ENCODE measurements at regions not wholly inside any gene's neighbourhood (a gene's known extent, or its start where the extent isn't known, plus 50 kb on each side); places are given as distances from the start of the nearest gene placed in this dataset.

- Histone ChIP-seq H3K27me3 (ENCODE audit: low read depth, low read length) (no peaks in the 10 kb centered on the region), H2AFZ (ENCODE audit: low read depth, low read length) (no peak overlapping the region), H3K79me2 (ENCODE audit: low read length) (no peaks in the 10 kb centered on the region), H3K4me3 (ENCODE audit: low read length) (no peak overlapping the region), H3K4me1 (ENCODE audit: low read length) (no peaks in the 10 kb centered on the region), H3K36me3 (replicated peaks; ENCODE audit: low read depth, low read length) (no peaks in the 10 kb centered on the region), H3K9ac (ENCODE audit: low read length) (no peak overlapping the region), H3K9me3 (ENCODE audit: insufficient read depth, low read length) (no peaks in the 10 kb centered on the region), H3K27ac (ENCODE audit: low read length) (no peak overlapping the region), H3K4me2 (ENCODE audit: low read length) (no peak overlapping the region), H4K20me1 (ENCODE audit: insufficient read depth, low read length) (no peaks in the 10 kb centered on the region)
- TF ChIP-seq EZH2phosphoT487 (IDR thresholded peaks at IDR 0.05; ENCODE audit: low read depth) (no peak), CTCF (IDR thresholded peaks at IDR 0.05; ENCODE audit: low read depth, low read length) (no peak)
Measured at GRCh38 chr5:105638437-105638836, 2032.3 kb downstream of the EFNA5 start.

DNA sequence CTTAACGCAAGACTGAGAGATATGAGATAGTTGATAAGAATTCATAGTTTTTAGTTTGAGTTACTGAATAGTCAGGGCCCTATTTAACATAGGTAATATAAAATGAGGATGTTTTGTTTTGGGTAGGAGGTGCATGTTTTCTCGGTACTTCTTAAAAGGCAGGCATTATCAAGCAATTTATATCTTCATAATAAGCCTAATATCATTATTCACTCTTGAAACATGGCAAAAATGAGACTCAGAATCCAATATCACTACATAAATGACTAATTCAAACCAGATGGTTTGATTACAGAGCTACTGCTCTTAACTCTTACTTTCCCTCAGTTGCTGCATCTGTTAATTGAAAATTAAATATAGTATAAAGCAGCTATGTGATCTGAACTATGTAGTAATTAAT is 2038.7 kb downstream of the EFNA5 start:
- TF ChIP-seq EZH2phosphoT487 (IDR thresholded peaks at IDR 0.05; ENCODE audit: low read depth) (no peak), CTCF (IDR thresholded peaks at IDR 0.05; ENCODE audit: low read depth, low read length) (no peak)

GRCh38 chr5:105630803-105631202 is 2039.9 kb downstream of the EFNA5 start:
- H3K27me3 ChIP-seq (ENCODE audit: low read depth, low read length) = no peaks in the 10 kb centered on the region
- no peaks in the 10 kb centered on the region for H3K9me3 ChIP-seq (ENCODE audit: insufficient read depth, low read length)
- H3K4me1 ChIP-seq (ENCODE audit: low read length) = no peaks in the 10 kb centered on the region
- no peaks in the 10 kb centered on the region for H4K20me1 ChIP-seq (ENCODE audit: insufficient read depth, low read length)
- H3K4me2 ChIP-seq (ENCODE audit: low read length) = no peak overlapping the region
- no peak overlapping the region for H3K4me3 ChIP-seq (ENCODE audit: low read length)
- H2AFZ ChIP-seq (ENCODE audit: low read depth, low read length) = no peak overlapping the region
- H3K79me2 ChIP-seq (ENCODE audit: low read length) = no peaks in the 10 kb centered on the region
- no peak overlapping the region for H3K9ac ChIP-seq (ENCODE audit: low read length)
- no peaks in the 10 kb centered on the region for H3K36me3 ChIP-seq (replicated peaks; ENCODE audit: low read depth, low read length)
- TF ChIP-seq CTCF (IDR thresholded peaks at IDR 0.05; ENCODE audit: low read depth, low read length) = no peak
- TF ChIP-seq EZH2phosphoT487 (IDR thresholded peaks at IDR 0.05; ENCODE audit: low read depth) = no peak
- H3K27ac ChIP-seq (ENCODE audit: low read length) = no peak overlapping the region

More for the DNA sequence above, 2038.7 kb downstream of the EFNA5 start:
- Histone ChIP-seq H4K20me1 (ENCODE audit: insufficient read depth, low read length) (no peaks in the 10 kb centered on the region), H3K27ac (ENCODE audit: low read length) (no peak overlapping the region), H3K9ac (ENCODE audit: low read length) (no peak overlapping the region), H3K4me3 (ENCODE audit: low read length) (no peak overlapping the region), H3K36me3 (replicated peaks; ENCODE audit: low read depth, low read length) (no peaks in the 10 kb centered on the region), H3K9me3 (ENCODE audit: insufficient read depth, low read length) (no peaks in the 10 kb centered on the region), H3K4me1 (ENCODE audit: low read length) (no peaks in the 10 kb centered on the region), H2AFZ (ENCODE audit: low read depth, low read length) (no peak overlapping the region), H3K27me3 (ENCODE audit: low read depth, low read length) (no peaks in the 10 kb centered on the region), H3K4me2 (ENCODE audit: low read length) (no peak overlapping the region), H3K79me2 (ENCODE audit: low read length) (no peaks in the 10 kb centered on the region)

DNA sequence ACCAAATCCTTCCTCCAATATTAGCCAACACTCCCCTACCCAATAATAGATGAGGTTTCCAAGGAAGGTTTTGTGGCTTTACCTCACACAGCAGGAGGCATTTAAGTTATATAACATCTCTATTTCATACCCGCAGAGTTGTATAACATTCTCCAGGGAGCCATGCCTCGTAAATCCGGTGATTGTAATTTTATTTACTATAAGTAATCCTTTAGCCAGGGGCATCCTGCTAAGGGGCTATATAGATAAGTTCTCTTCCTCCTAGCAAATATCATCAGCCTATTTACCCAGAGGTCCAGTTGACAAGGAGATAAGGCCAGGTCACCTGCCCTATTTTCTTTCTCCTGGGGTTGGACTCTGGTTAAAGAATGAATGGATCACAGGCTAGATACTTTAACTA is 2051.0 kb downstream of the EFNA5 start:
- no peaks in the 10 kb centered on the region for H3K9me3 ChIP-seq (ENCODE audit: insufficient read depth, low read length)
- TF ChIP-seq EZH2phosphoT487 (IDR thresholded peaks at IDR 0.05; ENCODE audit: low read depth) (no peak), CTCF (IDR thresholded peaks at IDR 0.05; ENCODE audit: low read depth, low read length) (no peak)
- H2AFZ ChIP-seq (ENCODE audit: low read depth, low read length) = no peak overlapping the region
- no peaks in the 10 kb centered on the region for H3K36me3 ChIP-seq (replicated peaks; ENCODE audit: low read depth, low read length)
- H3K4me3 ChIP-seq (ENCODE audit: low read length) = no peak overlapping the region
- H3K4me1 ChIP-seq (ENCODE audit: low read length) = no peaks in the 10 kb centered on the region
- no peak overlapping the region for H3K9ac ChIP-seq (ENCODE audit: low read length)
- H3K79me2 ChIP-seq (ENCODE audit: low read length) = no peaks in the 10 kb centered on the region
- H3K4me2 ChIP-seq (ENCODE audit: low read length) = no peak overlapping the region
- H3K27ac ChIP-seq (ENCODE audit: low read length) = no peak overlapping the region
- H3K27me3 ChIP-seq (ENCODE audit: low read depth, low read length) = no peaks in the 10 kb centered on the region
- no peaks in the 10 kb centered on the region for H4K20me1 ChIP-seq (ENCODE audit: insufficient read depth, low read length)
